Uterus (tissue), 2 donors: ENCODE measurements at regions not wholly inside any gene's neighbourhood (a gene's known extent, or its start where the extent isn't known, plus 50 kb on each side); places are given as distances from the start of the nearest gene placed in this dataset.

Experiments used
- CTCF ChIP-seq, 4 experiments: fragments of 200-600 bp in 2 of 4; fragments of 450-650 bp in 2 of 4; sonication (generic) in 2 of 4; IDR thresholded peaks; one replicate each; pipeline ENCODE4 v1.5.1; 2016 to 2019; ENCODE audit warnings: antibody characterized with exemption in 4 of 4, mild to moderate bottlenecking in 2 of 4, moderate library complexity in 1 of 4
- POLR2A ChIP-seq, 2 donors: fragments of 450-650 bp; IDR thresholded peaks; one replicate each; pipeline ENCODE4 v1.6.1; 2016; ENCODE audit warnings: antibody characterized with exemption in 2 of 2, mild to moderate bottlenecking in 1 of 2, moderate library complexity in 1 of 2

DNA sequence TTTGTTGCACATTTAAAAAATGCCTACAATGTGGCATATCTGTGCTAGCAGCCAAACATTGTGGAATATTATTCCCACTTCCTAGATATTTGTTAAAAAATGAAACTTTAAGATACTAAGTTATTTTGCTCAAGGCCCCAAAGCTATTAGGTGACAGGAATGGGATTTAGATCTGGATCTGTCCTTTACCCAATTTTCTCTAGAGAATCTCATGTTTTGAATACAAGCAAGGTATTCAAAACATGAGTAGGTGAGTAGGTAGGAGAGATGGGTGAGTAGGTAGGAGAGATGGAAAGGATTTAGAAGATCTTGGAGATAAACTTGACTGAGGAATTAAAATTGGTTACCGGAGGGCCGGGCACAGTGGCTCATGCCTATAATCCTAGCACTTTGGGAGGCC, 61.2 kb upstream of the AKIRIN2 start:
- TF ChIP-seq CTCF (IDR thresholded peaks at IDR 0.05) (no peak), POLR2A (IDR thresholded peaks at IDR 0.05) (no peak)
